Panc1 (cell line): ENCODE measurements at regions not wholly inside any gene's neighbourhood (a gene's known extent, or its start where the extent isn't known, plus 50 kb on each side); places are given as distances from the start of the nearest gene placed in this dataset.

Experiments
- ATAC-seq: fragments of 200-7000 bp; cut with Tn5 transposase; 2 replicates; pipeline ENCODE4 v1.9.1; 2020; ENCODE audit warnings: mild to moderate bottlenecking, moderate library complexity
- BruUV-seq: library from RNA; stranded (reverse); fragments of 400-500 nt; replicated peaks from 2 replicates; lab custom pipeline; 2021; lab: Mats Ljungman, UMichigan
- CTCF ChIA-PET: fragments of 300-600 bp; sonication (Branson Sonifier 250); formaldehyde crosslinking; loops from one replicate; lab custom pipeline; 2022; ENCODE audit warnings: antibody characterized with exemption; lab: Charles Lee
- POLR2A ChIA-PET: fragments of 300-600 bp; sonication (Branson Sonifier 250); formaldehyde crosslinking; loops from one replicate; lab custom pipeline; 2022; ENCODE audit warnings: antibody characterized with exemption; lab: Charles Lee
- DNase-seq: peaks from one replicate; pipeline ENCODE4 v3.0.0-alpha.2; 2010; ENCODE audit warnings: low read depth, low spot score
- H3K27ac ChIP-seq: 2 replicates; pipeline ENCODE4 v1.5.1; 2011; ENCODE audit warnings: mild to moderate bottlenecking, low read length, inconsistent platforms
- H3K27me3 ChIP-seq: fragments of 200-500 bp; sonication (Bioruptor generic); 2 replicates; pipeline ENCODE4 v1.6.0; 2014; ENCODE audit warnings: low read length, inconsistent platforms; ENCODE audit not compliant: control insufficient read depth, insufficient read depth
- H3K36me3 ChIP-seq: fragments of 200-500 bp; sonication (Bioruptor generic); 2 replicates; pipeline ENCODE4 v1.5.1; 2014; ENCODE audit warnings: inconsistent platforms, mild to moderate bottlenecking, low read length, moderate library complexity; ENCODE audit not compliant: control insufficient read depth, insufficient read depth
- H3K4me1 ChIP-seq: 2 replicates; pipeline ENCODE4 v1.5.1; 2011; ENCODE audit warnings: inconsistent platforms, mild to moderate bottlenecking, low read length, moderate library complexity; ENCODE audit not compliant: control insufficient read depth, insufficient read depth
- H3K4me3 ChIP-seq, 2 experiments: 2 replicates each; pipeline ENCODE4 v1.5.1; 2011 to 2012; ENCODE audit warnings: low read depth in 2 of 2, low read length in 2 of 2, mild to moderate bottlenecking in 2 of 2, inconsistent platforms in 1 of 2, moderate library complexity in 1 of 2
- H3K9me3 ChIP-seq: fragments of 200-500 bp; sonication (Bioruptor generic); 2 replicates; pipeline ENCODE4 v1.5.1; 2014; ENCODE audit warnings: low read depth, mild to moderate bottlenecking, inconsistent platforms, low read length, moderate library complexity; ENCODE audit not compliant: control insufficient read depth, insufficient read depth
- CTCF ChIP-seq: fragments of 450-650 bp; IDR thresholded peaks from 2 replicates; pipeline ENCODE4 v1.5.1; 2017; ENCODE audit warnings: mild to moderate bottlenecking
- POLR2AphosphoS5 ChIP-seq: IDR thresholded peaks from 2 replicates; pipeline ENCODE4 v1.6.1; 2012; ENCODE audit warnings: mild to moderate bottlenecking, low read depth, low read length, moderate library complexity
- REST ChIP-seq, 2 experiments: IDR thresholded peaks; 2 replicates each; pipeline ENCODE4 v1.6.1; 2011 to 2012; ENCODE audit warnings: low read depth in 2 of 2, control low read depth in 1 of 2, low read length in 1 of 2, mild to moderate bottlenecking in 1 of 2, moderate library complexity in 1 of 2; ENCODE audit not compliant: insufficient read depth in 1 of 2
- SIN3A ChIP-seq: IDR thresholded peaks from 2 replicates; pipeline ENCODE4 v1.6.1; 2012; ENCODE audit warnings: low read depth, mild to moderate bottlenecking, low read length, moderate library complexity, borderline replicate concordance; ENCODE audit not compliant: insufficient read depth
- TCF7L2 ChIP-seq: IDR thresholded peaks from 2 replicates; pipeline ENCODE4 v1.6.1; 2011; ENCODE audit warnings: mild to moderate bottlenecking, low read depth, low read length, inconsistent platforms
- in situ Hi-C: cut with HindIII; loops from 2 replicates; pipeline ENCODE4 v1.10.0; 2016; ENCODE audit warnings: low sequenced_read_pairs, low pct_unique_long_range_greater_than_20kb
- intact Hi-C: fragments of 100-400 bp; cut with micrococcal nuclease; formaldehyde crosslinking; loops from one replicate; pipeline ENCODE4 v1.10.0; 2022; ENCODE audit not compliant: unreplicated experiment

GRCh38 chr4:124874172-124874450, 161.6 kb upstream of the ANKRD50 start:
- no peak overlapping the region for H3K27ac ChIP-seq
- H3K9me3 ChIP-seq, result no peaks in the 10 kb centered on the region
- no peaks in the 10 kb centered on the region for H3K36me3 ChIP-seq
- ChIA-PET CTCF (no interaction called here), POLR2A (no interaction called here)
- BruUV-seq, result no TSS peak
- H3K4me3 ChIP-seq, result no peak overlapping the region
- ATAC-seq (no peak), DNase-seq (no peak)
- H3K27me3 ChIP-seq, result no peaks in the 10 kb centered on the region
- in situ Hi-C loops, result no loop called here
- H3K4me1 ChIP-seq, result no peaks in the 10 kb centered on the region
- no peak for TF ChIP-seq REST (IDR thresholded peaks at IDR 0.05; ENCODE audit: insufficient read depth in 1 of 2, low read depth in 2 of 2, low read length in 1 of 2)
- TF ChIP-seq CTCF, result no peak
- no peak for TF ChIP-seq POLR2AphosphoS5
- TF ChIP-seq SIN3A, result no peak
- intact Hi-C loops, result no loop called here

- no peak overlapping the region for H3K4me3 ChIP-seq
- no peaks in the 10 kb centered on the region for H3K27me3 ChIP-seq
- POLR2A ChIA-PET, result no interaction called here
- CTCF ChIA-PET, result no interaction called here
- no peaks in the 10 kb centered on the region for H3K36me3 ChIP-seq
- BruUV-seq, result no TSS peak
- no peaks in the 10 kb centered on the region for H3K4me1 ChIP-seq
- H3K27ac ChIP-seq, result no peak overlapping the region
- intact Hi-C loops (no loop called here), in situ Hi-C loops (no loop called here)
- TF ChIP-seq REST (IDR thresholded peaks at IDR 0.05; ENCODE audit: insufficient read depth in 1 of 2, low read depth in 2 of 2, low read length in 1 of 2) (no peak), CTCF (no peak), POLR2AphosphoS5 (no peak), SIN3A (no peak), TCF7L2 (no peak)
- H3K9me3 ChIP-seq, result no peaks in the 10 kb centered on the region
- DNase-seq, result no peak
- ATAC-seq, result no peak
Observed at GRCh38 chr4:124873361-124874171, 161.0 kb upstream of the ANKRD50 start.
